ENCODE measurements at regions not wholly inside any gene's neighbourhood (a gene's known extent, or its start where the extent isn't known, plus 50 kb on each side); places are given as distances from the start of the nearest gene placed in this dataset.

GRCh38 chr5:96157841-96158291 is 196.2 kb upstream of the ELL2 start:
- intact Hi-C loops (cut with micrococcal nuclease) (no loop called here), dilution Hi-C loops (cut with MboI; ENCODE audit: extremely low pct_ligation_motif_present, low sequenced_read_pairs) (no loop called here)
- no peak for TF ChIP-seq GATA2 (IDR thresholded peaks at IDR 0.05; ENCODE audit: insufficient read depth, insufficient read length, low read depth, low read length)
- TF ChIP-seq MYC (IDR thresholded peaks at IDR 0.05; ENCODE audit: low read depth, low read length) = no peak
- no peak for TF ChIP-seq CTCF (IDR thresholded peaks at IDR 0.05; ENCODE audit: extremely low read depth in 1 of 2, insufficient read depth in 1 of 2, low read depth in 1 of 2, low read length in 2 of 2)
- TF ChIP-seq POLR2AphosphoS5 (IDR thresholded peaks at IDR 0.05; ENCODE audit: insufficient read depth, low read depth, low read length) = no peak
- no peak for TF ChIP-seq JUN (IDR thresholded peaks at IDR 0.05; ENCODE audit: borderline replicate concordance, insufficient read depth, insufficient read length, low read depth)
- TF ChIP-seq EZH2 (IDR thresholded peaks at IDR 0.05; ENCODE audit: borderline replicate concordance, low read depth, low read length, severe bottlenecking) = no peak
- TF ChIP-seq POLR2A (IDR thresholded peaks at IDR 0.05; ENCODE audit: low read depth, low read length) = no peak
- no peak for TF ChIP-seq MAX (IDR thresholded peaks at IDR 0.05; ENCODE audit: insufficient read depth, insufficient read length)
- TF ChIP-seq FOS (IDR thresholded peaks at IDR 0.05; ENCODE audit: borderline replicate concordance, insufficient read depth, low read length) = no peak
- no peak overlapping the region for H3K27ac ChIP-seq (ENCODE audit: insufficient read depth, low read depth, low read length)
- BruUV-seq (replicated peaks) = no TSS peak
- H3K36me3 ChIP-seq (ENCODE audit: control insufficient read depth in 2 of 2, extremely low read depth in 1 of 2, insufficient read depth in 2 of 2, low read length in 2 of 2) = no peaks in the 10 kb centered on the region
- no peaks in the 10 kb centered on the region for H3K9me1 ChIP-seq (replicated peaks; ENCODE audit: control insufficient read depth, extremely low read depth, insufficient read depth, low read length)
- CTCF ChIA-PET = no interaction called here
- H3K9ac ChIP-seq (replicated peaks; ENCODE audit: extremely low read depth, insufficient read depth, low read length) = no peak overlapping the region
- no peak overlapping the region for H3K4me2 ChIP-seq (ENCODE audit: insufficient read depth, low read length)
- FAIRE-seq (no peak), DNase-seq (ENCODE audit: low read depth, low spot score) (no peak)
- no peaks in the 10 kb centered on the region for H3K79me2 ChIP-seq (ENCODE audit: control insufficient read depth, insufficient read depth, low read length)
- H3K9me3 ChIP-seq (replicated peaks; ENCODE audit: control insufficient read depth, insufficient read depth, low read length) = no peaks in the 10 kb centered on the region
- POLR2A ChIA-PET = no interaction called here
- H3K4me3 ChIP-seq (replicated peaks in 1 of 3; ENCODE audit: insufficient read depth in 1 of 3, low read depth in 1 of 3, low read length in 3 of 3) = no peak overlapping the region
- H2AFZ ChIP-seq (ENCODE audit: low read depth, low read length) = no peak overlapping the region
- no peaks in the 10 kb centered on the region for H4K20me1 ChIP-seq (replicated peaks; ENCODE audit: control insufficient read depth, extremely low read depth, insufficient read depth, low read length)
- no peaks in the 10 kb centered on the region for H3K27me3 ChIP-seq (ENCODE audit: control insufficient read depth in 2 of 2, insufficient read depth in 2 of 2, low read length in 2 of 2)
- no peaks in the 10 kb centered on the region for H3K4me1 ChIP-seq (ENCODE audit: control insufficient read depth, extremely low read depth, insufficient read depth, low read length)
